ENCODE measurements at regions not wholly inside any gene's neighbourhood (a gene's known extent, or its start where the extent isn't known, plus 50 kb on each side); places are given as distances from the start of the nearest gene placed in this dataset.

GRCh38 chr6:66623050-66623449, 916.0 kb upstream of the EYS start:
- peaks cover 2% of the 10 kb centered on the region for H3K9me3 Mint-ChIP-seq (ENCODE audit: insufficient read depth)
- no peaks in the 10 kb centered on the region for H3K27me3 Mint-ChIP-seq (ENCODE audit: low read depth)
- DNase-seq: no peak
- ATAC-seq: no peak
- POLR2A ChIA-PET: no interaction called here
- no peaks in the 10 kb centered on the region for H3K4me1 Mint-ChIP-seq (ENCODE audit: low read depth)
- CTCF ChIA-PET: no interaction called here
- H3K36me3 Mint-ChIP-seq (ENCODE audit: low read depth): no peaks in the 10 kb centered on the region
- no peak overlapping the region for H3K4me3 Mint-ChIP-seq
- H3K27ac Mint-ChIP-seq: no peak overlapping the region

GRCh38 chr6:66605971-66606370, 898.9 kb upstream of the EYS start:
- H3K36me3 Mint-ChIP-seq (ENCODE audit: low read depth): no peaks in the 10 kb centered on the region
- ATAC-seq: no peak

GRCh38 chr6:66605011-66605410, 898.0 kb upstream of the EYS start:
- Mint-ChIP-seq H3K4me3 (no peak overlapping the region), H3K27ac (no peak overlapping the region), H3K27me3 (ENCODE audit: low read depth) (no peaks in the 10 kb centered on the region), H3K36me3 (ENCODE audit: low read depth) (no peaks in the 10 kb centered on the region), H3K9me3 (ENCODE audit: insufficient read depth) (peaks cover 26% of the 10 kb centered on the region), H3K4me1 (ENCODE audit: low read depth) (no peaks in the 10 kb centered on the region)
- ATAC-seq (no peak), DNase-seq (no peak)
- ChIA-PET CTCF (no interaction called here), POLR2A (no interaction called here)

More at GRCh38 chr6:66605971-66606370, 898.9 kb upstream of the EYS start:
- ChIA-PET CTCF (no interaction called here), POLR2A (no interaction called here)
- Mint-ChIP-seq H3K9me3 (ENCODE audit: insufficient read depth) (peaks cover 19% of the 10 kb centered on the region), H3K4me3 (no peak overlapping the region), H3K27ac (no peak overlapping the region), H3K4me1 (ENCODE audit: low read depth) (no peaks in the 10 kb centered on the region), H3K27me3 (ENCODE audit: low read depth) (no peaks in the 10 kb centered on the region)
- DNase-seq: no peak

- ChIA-PET CTCF (no interaction called here), POLR2A (no interaction called here)
- H3K4me1 Mint-ChIP-seq (ENCODE audit: low read depth): no peaks in the 10 kb centered on the region
- no peak for ATAC-seq
- H3K9me3 Mint-ChIP-seq (ENCODE audit: insufficient read depth): peaks cover 14% of the 10 kb centered on the region
- H3K36me3 Mint-ChIP-seq (ENCODE audit: low read depth): no peaks in the 10 kb centered on the region
- H3K4me3 Mint-ChIP-seq: no peak overlapping the region
- H3K27me3 Mint-ChIP-seq (ENCODE audit: low read depth): no peaks in the 10 kb centered on the region
- H3K27ac Mint-ChIP-seq: no peak overlapping the region
- no peak for DNase-seq
Measured at GRCh38 chr6:66599541-66599940, 892.5 kb upstream of the EYS start.

- Mint-ChIP-seq H3K9me3 (ENCODE audit: insufficient read depth) (peaks cover 10% of the 10 kb centered on the region), H3K4me1 (ENCODE audit: low read depth) (no peaks in the 10 kb centered on the region), H3K27me3 (ENCODE audit: low read depth) (no peaks in the 10 kb centered on the region), H3K4me3 (no peak overlapping the region), H3K36me3 (ENCODE audit: low read depth) (no peaks in the 10 kb centered on the region), H3K27ac (no peak overlapping the region)
- DNase-seq (no peak), ATAC-seq (no peak)
- CTCF ChIA-PET: no interaction called here
- POLR2A ChIA-PET: no interaction called here
Measured at GRCh38 chr6:66578362-66578761, 871.3 kb upstream of the EYS start.

GRCh38 chr6:66568271-66568670, 861.2 kb upstream of the EYS start:
- DNase-seq: no peak
- no peaks in the 10 kb centered on the region for H3K4me1 Mint-ChIP-seq (ENCODE audit: low read depth)
- no peaks in the 10 kb centered on the region for H3K27me3 Mint-ChIP-seq (ENCODE audit: low read depth)
- no peak for ATAC-seq
- POLR2A ChIA-PET: no interaction called here
- H3K9me3 Mint-ChIP-seq (ENCODE audit: insufficient read depth): peaks cover 7% of the 10 kb centered on the region
- CTCF ChIA-PET: no interaction called here
- no peak overlapping the region for H3K27ac Mint-ChIP-seq
- no peak overlapping the region for H3K4me3 Mint-ChIP-seq
- H3K36me3 Mint-ChIP-seq (ENCODE audit: low read depth): no peaks in the 10 kb centered on the region

GRCh38 chr6:66561479-66561878, 854.5 kb upstream of the EYS start:
- Mint-ChIP-seq H3K36me3 (ENCODE audit: low read depth) (no peaks in the 10 kb centered on the region), H3K9me3 (ENCODE audit: insufficient read depth) (peaks cover 8% of the 10 kb centered on the region), H3K27me3 (ENCODE audit: low read depth) (no peaks in the 10 kb centered on the region), H3K4me1 (ENCODE audit: low read depth) (no peaks in the 10 kb centered on the region), H3K4me3 (no peak overlapping the region), H3K27ac (no peak overlapping the region)
- DNase-seq (no peak), ATAC-seq (no peak)
- ChIA-PET CTCF (no interaction called here), POLR2A (no interaction called here)

- peaks cover 23% of the 10 kb centered on the region for H3K9me3 Mint-ChIP-seq (ENCODE audit: insufficient read depth)
- no peaks in the 10 kb centered on the region for H3K4me1 Mint-ChIP-seq (ENCODE audit: low read depth)
- no peak for ATAC-seq
- ChIA-PET CTCF (no interaction called here), POLR2A (no interaction called here)
- no peak for DNase-seq
- no peaks in the 10 kb centered on the region for H3K27me3 Mint-ChIP-seq (ENCODE audit: low read depth)
- H3K4me3 Mint-ChIP-seq: no peak overlapping the region
- H3K36me3 Mint-ChIP-seq (ENCODE audit: low read depth): no peaks in the 10 kb centered on the region
- H3K27ac Mint-ChIP-seq: no peak overlapping the region
Measured at GRCh38 chr6:66558189-66558588, 851.2 kb upstream of the EYS start.

- Mint-ChIP-seq H3K27me3 (ENCODE audit: low read depth) (no peaks in the 10 kb centered on the region), H3K27ac (no peak overlapping the region), H3K4me1 (ENCODE audit: low read depth) (no peaks in the 10 kb centered on the region), H3K4me3 (no peak overlapping the region), H3K9me3 (ENCODE audit: insufficient read depth) (peaks cover 26% of the 10 kb centered on the region), H3K36me3 (ENCODE audit: low read depth) (no peaks in the 10 kb centered on the region)
- ATAC-seq (no peak), DNase-seq (no peak)
- POLR2A ChIA-PET: no interaction called here
- CTCF ChIA-PET: no interaction called here
Measured at GRCh38 chr6:66556936-66557335, 849.9 kb upstream of the EYS start.

- ChIA-PET POLR2A (no interaction called here), CTCF (no interaction called here)
- no peak for DNase-seq
- no peaks in the 10 kb centered on the region for H3K36me3 Mint-ChIP-seq (ENCODE audit: low read depth)
- peaks cover 26% of the 10 kb centered on the region for H3K9me3 Mint-ChIP-seq (ENCODE audit: insufficient read depth)
- no peaks in the 10 kb centered on the region for H3K27me3 Mint-ChIP-seq (ENCODE audit: low read depth)
- no peaks in the 10 kb centered on the region for H3K4me1 Mint-ChIP-seq (ENCODE audit: low read depth)
- H3K27ac Mint-ChIP-seq: no peak overlapping the region
- ATAC-seq: no peak
- no peak overlapping the region for H3K4me3 Mint-ChIP-seq
Measured at GRCh38 chr6:66555082-66555481, 848.1 kb upstream of the EYS start.

- no peak for ATAC-seq
- DNase-seq: no peak
- POLR2A ChIA-PET: no interaction called here
- CTCF ChIA-PET: no interaction called here
- Mint-ChIP-seq H3K4me1 (ENCODE audit: low read depth) (no peaks in the 10 kb centered on the region), H3K36me3 (ENCODE audit: low read depth) (no peaks in the 10 kb centered on the region), H3K9me3 (ENCODE audit: insufficient read depth) (peaks cover 21% of the 10 kb centered on the region), H3K4me3 (no peak overlapping the region), H3K27me3 (ENCODE audit: low read depth) (no peaks in the 10 kb centered on the region), H3K27ac (no peak overlapping the region)
Measured at GRCh38 chr6:66553441-66553840, 846.4 kb upstream of the EYS start.

- Mint-ChIP-seq H3K4me1 (ENCODE audit: low read depth) (no peaks in the 10 kb centered on the region), H3K4me3 (no peak overlapping the region), H3K27me3 (ENCODE audit: low read depth) (no peaks in the 10 kb centered on the region), H3K27ac (no peak overlapping the region), H3K36me3 (ENCODE audit: low read depth) (no peaks in the 10 kb centered on the region), H3K9me3 (ENCODE audit: insufficient read depth) (peaks cover 15% of the 10 kb centered on the region)
- ChIA-PET POLR2A (no interaction called here), CTCF (no interaction called here)
- DNase-seq (no peak), ATAC-seq (no peak)
Measured at GRCh38 chr6:66538551-66539135, 831.6 kb upstream of the EYS start.

- no peaks in the 10 kb centered on the region for H3K4me1 Mint-ChIP-seq (ENCODE audit: low read depth)
- ChIA-PET CTCF (no interaction called here), POLR2A (no interaction called here)
- H3K36me3 Mint-ChIP-seq (ENCODE audit: low read depth): no peaks in the 10 kb centered on the region
- H3K27ac Mint-ChIP-seq: no peak overlapping the region
- peaks cover 15% of the 10 kb centered on the region for H3K9me3 Mint-ChIP-seq (ENCODE audit: insufficient read depth)
- no peak overlapping the region for H3K4me3 Mint-ChIP-seq
- H3K27me3 Mint-ChIP-seq (ENCODE audit: low read depth): no peaks in the 10 kb centered on the region
- DNase-seq (no peak), ATAC-seq (no peak)
Measured at GRCh38 chr6:66533921-66534404, 826.9 kb upstream of the EYS start.
